Fibroblast of lung (primary cell): ENCODE measurements at regions not wholly inside any gene's neighbourhood (a gene's known extent, or its start where the extent isn't known, plus 50 kb on each side); places are given as distances from the start of the nearest gene placed in this dataset.

Source experiments
- DNase-seq, 2 donors: peaks; one replicate each; pipeline versions ENCODE4 v3.0.0 to v3.0.0-alpha.2; 2010; ENCODE audit warnings: low read depth in 2 of 2
- H2AFZ ChIP-seq: 2 replicates; pipeline ENCODE4 v1.5.1; 2012; ENCODE audit warnings: low read length, control low read depth, inconsistent platforms
- H3K27ac ChIP-seq: 2 replicates; pipeline ENCODE4 v1.5.1; 2011; ENCODE audit warnings: low read length, control low read depth; ENCODE audit not compliant: insufficient read depth
- H3K27me3 ChIP-seq: 2 replicates; pipeline ENCODE4 v1.5.1; 2011; ENCODE audit warnings: mild to moderate bottlenecking, low read length; ENCODE audit not compliant: control insufficient read depth, insufficient read depth
- H3K36me3 ChIP-seq: 2 replicates; pipeline ENCODE4 v1.5.1; 2011; ENCODE audit warnings: low read length; ENCODE audit not compliant: control insufficient read depth, insufficient read depth
- H3K4me1 ChIP-seq: 2 replicates; pipeline ENCODE4 v1.5.1; 2011; ENCODE audit warnings: low read length; ENCODE audit not compliant: control insufficient read depth, insufficient read depth; ENCODE audit errors: extremely low read depth
- H3K4me2 ChIP-seq: 2 replicates; pipeline ENCODE4 v1.5.1; 2011; ENCODE audit warnings: low read length, control low read depth; ENCODE audit not compliant: insufficient read depth; ENCODE audit errors: extremely low read depth
- H3K4me3 ChIP-seq, 4 experiments: fragments of 200-600 bp in 1 of 4; sonication (generic) in 1 of 4; replicated peaks in 1 of 4; 2 replicates each; pipeline ENCODE4 v1.5.1; 2011 to 2016; ENCODE audit warnings: low read length in 4 of 4, low read depth in 3 of 4, mild to moderate bottlenecking in 3 of 4, control low read depth in 2 of 4, inconsistent platforms in 1 of 4, mixed read lengths in 1 of 4; ENCODE audit not compliant: insufficient read depth in 1 of 4; ENCODE audit errors: control extremely low read depth in 1 of 4
- H3K79me2 ChIP-seq: 2 replicates; pipeline ENCODE4 v1.5.1; 2012; ENCODE audit warnings: mild to moderate bottlenecking, low read length, inconsistent platforms; ENCODE audit not compliant: control insufficient read depth, insufficient read depth
- H3K9ac ChIP-seq: 2 replicates; pipeline ENCODE4 v1.5.1; 2011; ENCODE audit warnings: mild to moderate bottlenecking, low read length, control low read depth; ENCODE audit not compliant: insufficient read depth
- H3K9me3 ChIP-seq: 2 replicates; pipeline ENCODE4 v1.5.1; 2012; ENCODE audit warnings: low read depth, low read length; ENCODE audit not compliant: control insufficient read depth, insufficient read depth
- H4K20me1 ChIP-seq: 2 replicates; pipeline ENCODE4 v1.5.1; 2011; ENCODE audit warnings: low read length; ENCODE audit not compliant: control insufficient read depth, insufficient read depth; ENCODE audit errors: extremely low read depth
- CTCF ChIP-seq, 2 donors: IDR thresholded peaks in 1 of 2; conservative IDR thresholded peaks in 1 of 2; 1 replicate in 1 of 2; 2 replicates in 1 of 2; pipeline ENCODE4 v1.5.1; 2011 to 2012; ENCODE audit warnings: low read length in 2 of 2, control low read depth in 1 of 2, inconsistent platforms in 1 of 2, low read depth in 1 of 2, mild to moderate bottlenecking in 1 of 2
- EZH2 ChIP-seq: IDR thresholded peaks from 2 replicates; pipeline ENCODE4 v1.5.1; 2012; ENCODE audit warnings: low read length, control low read depth, mild to moderate bottlenecking; ENCODE audit errors: missing control alignments

DNA sequence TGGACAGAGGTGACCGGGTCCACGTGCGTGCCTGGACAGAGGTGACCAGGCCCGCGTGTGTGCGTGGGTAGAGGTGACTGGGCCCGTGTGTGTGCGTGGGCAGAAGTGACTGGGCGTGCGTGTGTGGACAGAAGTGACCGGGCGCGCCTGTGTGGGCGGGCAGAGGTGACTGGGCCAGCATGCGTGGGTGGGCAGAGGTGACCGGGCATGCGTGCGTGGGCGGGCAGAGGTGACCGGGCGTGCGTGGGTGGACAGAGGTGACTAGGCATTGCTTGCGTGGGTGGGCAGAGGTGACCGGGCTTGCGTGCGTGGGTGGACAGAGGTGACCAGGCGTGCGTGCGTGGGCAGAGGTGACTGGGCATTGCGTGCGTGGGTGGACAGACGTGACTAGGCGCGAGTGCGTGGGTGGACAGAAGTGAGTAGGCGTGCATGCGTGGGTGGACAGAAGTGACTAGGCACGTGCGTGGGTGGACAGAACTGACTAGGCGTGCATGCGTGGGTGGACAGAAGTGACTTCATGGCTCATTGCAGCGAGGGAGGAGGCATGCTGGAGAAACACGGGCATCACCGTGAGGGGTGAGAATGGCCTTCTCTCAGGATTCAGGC, 254.1 kb upstream of the IRX4 start:
- H2AFZ ChIP-seq: no peak overlapping the region
- DNase-seq: no peak
- no peaks in the 10 kb centered on the region for H3K36me3 ChIP-seq

GRCh38 chr5:2135833-2136232, 253.1 kb upstream of the IRX4 start:
- no peak overlapping the region for H3K9ac ChIP-seq
- no peak for DNase-seq
- no peak overlapping the region for H3K27ac ChIP-seq
- no peak overlapping the region for H2AFZ ChIP-seq
- no peak overlapping the region for H3K4me2 ChIP-seq
- no peaks in the 10 kb centered on the region for H3K79me2 ChIP-seq
- no peaks in the 10 kb centered on the region for H3K36me3 ChIP-seq
- H3K9me3 ChIP-seq: no peaks in the 10 kb centered on the region
- H3K4me1 ChIP-seq: no peaks in the 10 kb centered on the region
- no peaks in the 10 kb centered on the region for H4K20me1 ChIP-seq
- no peaks in the 10 kb centered on the region for H3K27me3 ChIP-seq
- no peak overlapping the region for H3K4me3 ChIP-seq
- TF ChIP-seq EZH2: no peak
- TF ChIP-seq CTCF (conservative IDR thresholded peaks at IDR 0.05 in 1 of 2, IDR thresholded peaks at IDR 0.05 in 1 of 2; ENCODE audit: low read depth in 1 of 2, low read length in 2 of 2): no peak

More for the DNA sequence above, 254.1 kb upstream of the IRX4 start:
- Histone ChIP-seq H3K27me3 (no peaks in the 10 kb centered on the region), H3K27ac (no peak overlapping the region), H3K9ac (no peak overlapping the region), H3K4me3 (no peak overlapping the region), H4K20me1 (no peaks in the 10 kb centered on the region), H3K9me3 (no peaks in the 10 kb centered on the region), H3K4me1 (no peaks in the 10 kb centered on the region), H3K79me2 (no peaks in the 10 kb centered on the region), H3K4me2 (no peak overlapping the region)
- TF ChIP-seq EZH2 (no peak), CTCF (conservative IDR thresholded peaks at IDR 0.05 in 1 of 2, IDR thresholded peaks at IDR 0.05 in 1 of 2; ENCODE audit: low read depth in 1 of 2, low read length in 2 of 2) (no peak)

DNA sequence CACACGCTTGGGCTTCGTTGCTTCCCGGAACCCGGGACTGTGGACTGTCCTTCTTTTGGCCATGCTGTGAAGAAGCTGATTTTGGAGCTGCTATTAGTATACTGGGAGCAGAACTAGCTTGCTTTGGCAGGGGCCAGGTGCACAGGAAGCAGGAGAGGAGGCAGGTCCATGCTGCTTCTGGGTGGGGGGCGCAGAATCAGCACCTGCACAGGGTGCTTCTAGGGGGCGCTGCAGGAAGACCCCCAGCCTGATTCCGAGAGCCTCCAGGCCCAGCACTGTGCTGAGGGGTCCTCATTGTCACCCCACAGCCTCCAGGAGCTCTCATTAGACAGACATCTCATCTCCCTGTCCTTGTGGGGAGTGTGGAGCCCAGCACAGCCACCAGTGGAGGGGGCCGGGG, 252.6 kb upstream of the IRX4 start:
- Histone ChIP-seq H3K27ac (no peak overlapping the region), H3K79me2 (no peaks in the 10 kb centered on the region), H3K27me3 (no peaks in the 10 kb centered on the region), H3K36me3 (no peaks in the 10 kb centered on the region), H3K9me3 (no peaks in the 10 kb centered on the region), H4K20me1 (no peaks in the 10 kb centered on the region), H3K9ac (no peak overlapping the region), H2AFZ (no peak overlapping the region), H3K4me3 (no peak overlapping the region), H3K4me2 (no peak overlapping the region), H3K4me1 (no peaks in the 10 kb centered on the region)
- TF ChIP-seq CTCF (conservative IDR thresholded peaks at IDR 0.05 in 1 of 2, IDR thresholded peaks at IDR 0.05 in 1 of 2; ENCODE audit: low read depth in 1 of 2, low read length in 2 of 2): no peak
- no peak for TF ChIP-seq EZH2
- no peak for DNase-seq
